HG03469 (cell line): ENCODE measurements at regions not wholly inside any gene's neighbourhood (a gene's known extent, or its start where the extent isn't known, plus 50 kb on each side); places are given as distances from the start of the nearest gene placed in this dataset.

Experiments used
- ATAC-seq: cut with Tn5 transposase; IDR thresholded peaks from one replicate; pipeline ENCODE4 v1.9.1; 2021; ENCODE audit warnings: mild to moderate bottlenecking, moderate library complexity, moderate number of reproducible peaks; ENCODE audit not compliant: unreplicated experiment

DNA sequence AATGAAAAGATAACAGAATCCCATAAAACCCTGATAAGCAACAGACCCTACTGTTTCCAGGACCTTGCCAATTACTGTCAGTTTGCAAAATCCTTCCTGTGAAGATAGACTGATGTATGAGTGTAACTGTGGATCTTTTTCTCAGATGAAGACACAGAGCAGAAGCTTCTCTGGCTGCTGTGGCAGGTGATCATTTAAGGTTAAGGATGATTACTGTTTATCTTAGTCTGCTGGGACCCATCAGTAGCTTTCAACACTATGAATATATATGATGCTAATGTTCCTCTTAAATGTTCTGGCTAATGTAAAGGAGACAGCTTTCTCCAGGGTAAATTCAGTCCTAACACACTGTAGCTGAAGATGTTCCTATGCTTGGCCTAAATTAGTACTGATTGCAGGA lies 56.0 kb upstream of the CTTNBP2 start:
- ATAC-seq = no peak

DNA sequence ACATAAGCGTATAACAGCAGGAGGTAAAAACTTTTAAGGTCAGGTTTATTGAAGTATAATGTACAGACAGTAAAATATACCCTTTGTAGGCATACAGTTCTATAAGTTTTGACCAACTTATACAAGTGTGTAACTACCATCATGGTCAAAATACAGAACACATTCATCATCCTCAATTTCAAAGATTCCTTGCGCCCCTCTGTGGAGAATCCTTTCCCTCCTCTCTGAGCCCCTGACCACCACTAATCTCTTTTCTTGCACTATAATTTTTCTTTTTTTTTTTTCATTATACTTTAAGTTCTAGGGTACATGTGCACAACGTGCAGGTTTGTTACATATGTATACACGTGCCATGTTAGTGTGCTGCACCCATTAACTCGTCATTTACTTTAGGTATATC lies 58.1 kb upstream of the CTTNBP2 start:
- no peak for ATAC-seq

DNA sequence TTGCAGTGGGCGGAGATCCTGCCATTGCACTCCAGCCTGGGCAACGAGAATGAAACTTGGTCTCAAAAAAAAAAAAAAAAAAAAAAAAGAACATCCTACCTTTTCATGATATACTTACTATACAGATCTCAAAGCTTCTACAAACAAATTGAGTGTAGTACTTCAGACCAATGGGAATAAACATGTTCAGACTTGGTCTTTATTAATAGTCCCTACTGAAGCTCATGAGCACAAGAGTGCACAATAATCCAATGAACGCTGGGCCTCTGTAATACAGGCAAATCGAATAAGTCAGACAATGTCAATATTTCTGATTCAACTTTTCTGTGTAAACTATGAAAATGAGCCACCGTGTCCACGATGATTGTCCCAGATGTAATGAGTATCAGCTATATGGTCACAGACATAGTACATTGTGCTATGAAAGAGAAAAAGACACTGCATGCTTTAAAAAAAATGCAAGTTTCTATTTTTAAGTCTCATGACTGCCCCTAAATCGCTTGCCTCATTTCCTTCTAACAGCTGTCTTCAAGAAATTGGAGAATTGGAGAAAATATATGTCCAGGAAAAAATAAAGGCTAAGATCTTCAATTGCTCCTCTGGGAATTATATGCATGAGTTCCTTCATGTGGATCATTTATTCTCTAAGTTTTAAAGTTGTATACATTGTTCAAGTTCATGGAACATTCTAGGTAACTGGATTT lies 64.0 kb upstream of the CTTNBP2 start:
- no peak for ATAC-seq

DNA sequence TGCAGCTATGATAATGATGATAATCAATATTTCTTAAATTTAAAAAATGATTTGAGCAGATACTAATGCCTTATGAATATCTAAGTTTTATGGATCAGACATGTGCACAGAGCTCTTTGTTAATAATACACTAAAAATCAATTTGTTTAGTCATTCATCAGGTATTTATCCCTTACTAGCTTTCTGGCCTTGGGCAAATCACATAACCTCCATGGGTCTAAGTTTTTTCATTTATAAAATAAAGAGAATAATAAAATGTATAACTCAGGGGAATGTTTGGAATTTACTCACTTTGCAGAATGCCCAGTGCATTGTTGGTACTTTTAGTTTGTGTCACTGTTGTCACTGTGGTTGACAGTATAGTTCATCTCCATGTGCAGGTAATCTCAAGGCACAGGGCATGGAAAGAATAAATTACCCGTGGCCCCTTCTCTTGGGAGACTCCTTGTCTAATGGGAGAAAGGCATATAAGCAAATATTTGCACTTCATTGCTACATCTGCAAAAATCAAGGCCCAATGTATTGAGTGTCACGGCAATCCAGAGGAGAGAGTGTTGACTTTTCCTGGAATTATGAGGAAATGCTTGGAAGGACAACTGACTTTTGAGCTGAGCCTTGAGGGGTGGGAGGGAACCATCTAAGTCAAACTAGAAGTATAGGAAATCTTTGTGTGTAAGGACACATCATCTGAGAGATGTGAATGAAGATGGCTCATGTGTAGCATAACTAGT lies 64.7 kb upstream of the CTTNBP2 start:
- no peak for ATAC-seq

DNA sequence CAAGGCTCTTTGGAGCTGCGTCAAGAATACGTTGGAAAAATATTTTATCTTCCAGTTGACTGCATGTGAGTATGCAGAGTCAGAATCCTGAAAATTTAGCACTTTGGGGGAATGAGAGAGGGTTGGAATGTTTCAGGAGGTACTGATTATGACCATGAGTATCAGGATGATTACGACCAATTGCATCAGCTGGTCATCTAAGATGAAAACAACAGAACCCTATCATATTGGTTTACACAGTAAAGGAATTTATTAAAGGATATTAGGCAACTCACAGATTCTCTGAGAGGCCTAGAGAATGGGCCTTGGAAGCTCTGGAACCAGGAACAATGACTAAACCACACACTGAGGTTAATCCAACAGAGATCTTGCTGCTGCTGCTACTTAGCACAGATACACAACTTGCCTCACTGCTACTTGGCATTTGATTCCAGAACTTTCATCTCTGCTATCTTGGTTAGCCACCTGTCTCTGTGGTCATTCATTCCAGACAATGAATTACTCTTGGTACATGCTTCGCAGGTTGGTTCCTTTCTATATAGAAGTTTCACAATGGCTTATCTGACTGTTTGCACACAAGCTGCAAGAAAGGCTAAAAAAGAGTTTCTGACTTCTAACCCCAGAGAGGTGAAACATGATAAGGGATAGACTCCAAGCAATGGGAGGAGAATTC lies 68.0 kb upstream of the CTTNBP2 start:
- no peak for ATAC-seq

DNA sequence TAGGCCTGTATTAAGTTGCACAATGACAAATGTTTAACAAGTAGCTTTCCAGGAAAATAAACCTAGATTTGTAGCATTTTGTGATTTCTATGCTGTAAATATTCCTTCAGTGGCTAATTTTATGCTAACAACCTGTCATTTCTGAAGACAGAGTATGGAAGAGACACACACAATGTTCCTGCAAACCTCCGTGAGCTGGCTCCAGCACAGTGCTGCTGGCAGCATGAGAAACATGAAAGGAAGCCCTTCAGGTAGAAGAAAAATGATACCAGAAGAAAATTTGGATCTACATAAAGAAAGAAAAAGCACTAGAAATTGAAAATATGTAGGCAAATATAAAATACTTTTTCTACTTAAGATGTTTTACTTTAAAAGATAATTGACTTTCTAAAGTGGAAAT lies 69.5 kb upstream of the CTTNBP2 start:
- no peak for ATAC-seq

DNA sequence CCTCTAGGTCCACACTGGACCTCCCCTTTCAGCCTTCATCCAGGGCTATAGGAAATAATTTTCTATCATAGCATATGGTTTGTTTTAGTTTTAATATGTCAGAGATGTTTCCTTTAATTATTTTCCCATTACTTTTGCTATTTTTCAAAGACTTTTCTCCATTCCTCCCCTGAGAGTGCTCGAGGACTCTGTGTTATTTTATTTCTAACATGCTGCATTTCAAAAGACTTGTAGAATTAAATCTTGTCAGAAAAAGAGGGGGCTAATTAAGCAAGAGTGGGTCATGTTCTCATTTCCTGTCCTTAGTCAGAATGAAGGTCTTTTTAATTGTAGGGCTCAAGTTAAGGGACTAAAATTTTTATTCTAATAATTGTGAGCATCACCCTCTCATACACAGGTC lies 71.6 kb upstream of the CTTNBP2 start:
- no peak for ATAC-seq

DNA sequence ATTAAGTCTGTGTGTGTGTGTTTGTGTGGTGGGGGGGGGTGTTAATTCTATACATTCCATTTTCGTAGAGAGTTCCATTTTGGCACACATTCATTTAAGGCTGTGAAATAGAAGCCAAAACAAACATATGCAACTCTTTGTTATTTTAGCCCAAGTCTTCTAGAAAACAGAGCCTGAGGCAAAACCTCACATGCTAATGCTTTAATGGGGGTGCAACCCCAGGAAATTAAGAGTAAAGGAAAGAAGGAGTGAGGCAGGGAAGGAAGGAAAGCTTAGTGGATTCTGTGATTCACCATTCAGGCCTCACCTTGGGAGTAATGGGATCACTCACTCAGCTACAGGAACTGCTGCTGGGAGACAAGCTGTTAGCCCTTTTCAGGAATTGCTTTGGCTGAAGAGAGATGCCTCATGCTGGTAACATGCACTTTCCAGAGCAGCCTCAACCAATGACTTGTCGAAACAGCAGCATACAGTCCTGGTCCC lies 73.0 kb upstream of the CTTNBP2 start:
- ATAC-seq = no peak

DNA sequence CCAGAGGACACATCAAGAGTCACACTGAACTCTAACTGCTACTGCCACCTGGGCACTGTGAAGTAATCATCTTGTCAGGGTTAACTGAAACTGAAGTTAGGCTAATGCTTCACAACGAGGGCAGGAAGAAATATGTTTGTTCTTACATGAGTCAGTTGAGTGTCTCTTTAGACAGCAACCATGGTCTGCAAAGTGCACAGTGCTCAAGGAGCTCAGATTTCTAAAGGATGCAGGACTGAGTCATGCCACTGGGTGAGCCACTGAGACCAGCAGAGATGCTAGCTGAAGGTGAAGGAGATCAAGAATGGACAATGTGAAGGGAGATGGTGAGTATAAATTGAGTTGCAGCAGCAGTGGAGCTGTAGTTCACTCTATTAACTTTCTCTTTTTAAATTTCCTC lies 76.0 kb upstream of the CTTNBP2 start:
- ATAC-seq = no peak

DNA sequence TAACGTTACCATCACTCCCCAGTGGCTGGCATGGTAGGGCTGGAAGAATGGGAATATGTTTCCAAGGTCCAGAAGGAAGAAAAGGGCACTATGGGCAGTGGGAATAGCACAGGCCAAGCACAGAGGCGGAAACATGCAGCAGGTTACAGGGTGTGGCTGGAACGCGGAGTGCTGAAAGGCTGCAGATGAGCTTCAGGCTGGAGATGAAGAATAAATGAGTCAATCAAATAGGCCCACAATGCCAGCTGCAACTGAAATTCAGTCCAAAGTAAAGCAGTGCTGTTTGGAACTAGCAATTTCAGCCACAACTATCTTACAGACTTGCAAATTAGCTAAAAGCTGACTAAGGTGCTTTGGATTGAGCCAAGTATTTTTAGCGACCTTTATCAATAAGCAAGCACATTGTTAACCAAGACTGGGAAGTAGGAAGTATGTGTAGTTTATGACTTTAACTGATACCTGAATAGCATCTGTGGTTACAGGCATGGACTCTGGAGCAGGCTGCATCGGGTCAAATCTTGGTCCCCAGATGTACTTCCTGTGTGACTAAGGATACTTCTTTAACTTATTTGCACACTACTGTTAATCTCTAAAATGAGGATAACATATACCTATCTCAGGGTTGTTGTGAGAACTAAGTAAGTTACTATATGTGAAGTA lies 77.5 kb upstream of the CTTNBP2 start:
- ATAC-seq = no peak

DNA sequence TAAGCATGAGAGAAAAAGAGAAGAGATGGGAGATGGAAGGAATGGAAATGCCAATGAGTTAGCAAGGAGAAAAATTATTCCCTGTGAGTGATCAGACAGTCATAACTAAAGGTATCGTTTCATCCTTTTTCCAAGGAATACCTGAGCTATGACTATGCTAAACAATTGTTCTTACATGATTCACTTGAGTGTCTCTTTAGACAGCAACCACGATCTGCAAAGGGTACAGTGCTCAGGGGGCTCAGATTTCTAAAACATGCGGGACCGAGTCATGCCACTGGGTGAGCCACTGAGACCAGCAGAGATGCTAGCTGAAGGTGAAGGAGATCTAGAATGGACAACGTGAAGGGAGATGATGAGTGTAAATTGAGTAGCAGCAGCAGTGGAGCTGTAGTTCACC lies 78.0 kb upstream of the CTTNBP2 start:
- ATAC-seq = no peak

DNA sequence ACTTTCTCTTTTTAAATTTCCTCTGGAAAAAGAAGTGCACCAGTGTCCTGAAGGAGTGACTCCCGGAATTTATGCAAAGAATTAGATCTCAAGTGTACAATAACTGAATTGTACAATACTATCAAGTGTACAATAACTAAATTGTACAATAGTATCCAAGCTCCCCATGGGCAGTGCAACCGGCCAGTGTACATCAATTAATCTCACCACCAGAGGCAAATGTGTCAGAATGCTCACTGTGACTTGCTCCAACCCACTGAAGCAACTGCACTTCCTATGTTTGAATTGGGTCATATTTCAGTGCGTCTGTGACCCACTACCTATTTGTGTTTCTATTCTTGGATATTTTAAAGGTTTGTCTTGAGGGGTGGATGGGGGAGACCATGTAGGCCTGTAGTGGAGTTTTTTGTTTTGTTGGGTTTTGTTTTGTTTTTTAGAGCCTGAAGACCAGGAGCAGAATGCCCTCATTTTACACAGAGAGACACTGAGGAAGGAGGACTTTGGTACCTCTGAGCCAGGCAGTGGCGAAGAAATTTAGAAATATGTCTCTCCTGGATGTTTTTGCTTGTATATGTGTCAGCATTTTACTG lies 78.5 kb upstream of the CTTNBP2 start:
- ATAC-seq = no peak

DNA sequence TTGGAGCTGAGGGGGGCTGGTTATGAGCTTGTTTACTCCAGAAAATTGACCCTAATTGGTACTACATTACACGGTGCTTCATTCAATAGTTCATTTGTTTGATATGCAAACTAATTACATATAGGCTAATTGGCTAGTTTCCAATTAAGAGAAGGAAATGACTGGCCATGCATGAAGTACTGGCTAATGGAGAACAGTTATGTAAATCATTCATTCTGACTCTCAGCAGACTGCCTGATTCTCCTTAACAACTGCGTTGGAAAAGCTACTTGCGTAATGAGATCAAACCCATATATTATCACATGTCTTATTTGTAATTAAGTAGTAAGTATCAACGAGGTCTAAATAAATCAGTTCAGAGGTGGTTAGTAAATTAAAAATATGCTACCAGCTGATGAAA lies 81.8 kb upstream of the CTTNBP2 start:
- no peak for ATAC-seq

DNA sequence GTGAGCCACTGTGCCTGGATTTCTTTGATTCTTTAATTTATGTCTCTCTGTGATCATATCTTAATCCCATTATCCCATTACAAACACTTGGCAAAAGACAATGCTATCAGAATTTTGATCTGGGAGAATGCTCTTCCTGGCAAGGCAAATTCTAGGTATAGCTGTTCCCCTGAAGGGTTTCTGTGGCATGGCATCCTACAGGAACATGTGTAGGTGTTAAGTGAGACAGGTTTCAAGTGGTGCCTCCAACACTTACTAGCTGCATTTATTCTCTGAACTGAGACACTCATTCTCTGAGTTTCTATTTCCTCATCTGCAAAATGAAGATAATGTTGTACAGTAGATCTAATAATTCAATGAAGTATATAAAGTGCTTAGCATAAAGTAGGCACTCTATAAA lies 87.1 kb upstream of the CTTNBP2 start:
- ATAC-seq = no peak

DNA sequence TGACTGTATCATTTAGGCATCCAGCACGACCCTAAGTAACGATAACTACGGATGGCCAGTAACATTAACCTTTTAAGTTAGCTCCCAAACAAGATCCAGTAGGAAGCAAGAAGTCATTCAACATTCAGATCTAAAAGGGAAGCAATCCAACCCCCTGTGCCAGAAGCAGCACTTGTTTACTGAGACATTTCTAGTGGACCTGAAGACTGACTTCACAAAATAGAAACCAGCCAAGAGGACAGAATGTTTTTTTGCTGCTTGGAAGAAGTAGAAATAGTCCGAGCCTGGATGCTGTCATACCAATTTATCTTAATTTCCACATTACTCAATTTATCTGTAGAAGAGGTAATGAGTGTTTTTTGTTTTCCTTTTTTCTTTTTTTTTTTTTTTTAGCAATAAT lies 88.0 kb upstream of the CTTNBP2 start:
- no peak for ATAC-seq

DNA sequence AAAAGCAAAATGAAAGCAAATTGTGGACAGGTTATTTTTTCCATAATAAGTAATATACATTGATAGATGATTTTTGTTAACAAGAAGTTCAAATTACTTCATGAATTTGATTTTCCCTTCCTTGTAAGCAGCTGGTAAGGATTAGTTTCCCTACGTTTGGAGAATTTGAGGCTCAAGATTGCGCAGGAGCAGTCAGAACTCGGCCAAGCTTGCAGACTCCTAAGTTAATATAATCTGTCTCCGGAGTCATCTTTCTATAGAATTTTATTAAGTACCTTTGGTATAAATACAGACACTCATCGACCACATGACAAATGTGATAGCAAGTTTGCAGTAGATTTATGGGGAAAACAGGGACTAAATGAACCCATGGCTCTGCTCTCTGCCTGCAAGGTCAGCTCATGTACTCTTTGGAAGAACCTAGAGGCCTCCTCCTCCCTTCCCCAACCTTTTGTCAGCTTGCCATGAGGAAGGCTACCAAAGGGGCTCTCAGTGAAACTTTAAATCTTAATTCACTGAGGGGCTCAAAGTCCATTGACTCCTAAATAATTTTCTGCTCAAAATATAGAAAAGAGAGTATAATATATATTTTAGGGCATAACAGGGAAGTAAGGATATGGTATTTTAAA lies 89.2 kb upstream of the CTTNBP2 start:
- no peak for ATAC-seq

DNA sequence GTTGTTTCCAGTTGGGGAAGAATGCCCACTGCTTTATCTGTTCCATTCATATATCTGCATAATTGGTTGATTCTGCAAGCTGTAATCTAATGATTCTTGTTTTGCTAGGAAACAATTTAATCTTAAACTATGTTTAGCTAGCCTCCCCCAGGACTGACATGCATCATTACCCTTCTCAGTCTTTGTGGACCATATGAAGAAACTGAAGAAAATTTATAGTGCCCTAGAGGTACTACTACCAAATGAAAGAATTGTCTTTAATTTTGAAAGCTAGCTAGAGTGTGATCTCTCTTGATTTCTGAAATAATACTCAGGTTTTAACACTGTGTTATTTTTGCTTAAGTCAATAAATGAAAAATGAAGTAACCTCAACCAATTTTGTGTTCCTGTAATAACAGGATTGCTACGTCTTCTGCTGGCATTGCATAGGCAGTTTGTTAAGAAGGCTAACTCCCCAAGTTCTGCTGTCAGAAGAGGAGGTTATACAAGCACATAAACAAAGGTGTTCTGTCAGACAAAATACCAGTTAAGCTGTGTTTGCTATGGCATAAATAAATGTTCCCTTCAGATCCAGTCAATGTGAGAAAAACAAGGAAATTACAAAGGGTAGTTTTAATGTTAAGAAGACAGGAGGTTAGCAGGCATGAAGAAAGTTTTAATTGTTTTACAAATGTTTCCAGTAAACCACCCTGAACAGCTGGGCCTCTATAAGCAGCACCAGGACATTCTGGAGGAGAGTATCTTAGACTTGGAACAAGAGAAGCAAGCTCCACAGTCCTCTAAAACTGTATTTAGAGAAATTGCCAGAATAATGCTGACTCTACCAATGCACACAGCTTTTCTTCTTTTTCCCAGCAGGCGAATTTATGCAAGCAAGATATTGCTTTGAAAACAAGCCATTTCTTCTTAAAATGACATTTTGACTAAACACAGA lies 90.3 kb upstream of the CTTNBP2 start:
- no peak for ATAC-seq

DNA sequence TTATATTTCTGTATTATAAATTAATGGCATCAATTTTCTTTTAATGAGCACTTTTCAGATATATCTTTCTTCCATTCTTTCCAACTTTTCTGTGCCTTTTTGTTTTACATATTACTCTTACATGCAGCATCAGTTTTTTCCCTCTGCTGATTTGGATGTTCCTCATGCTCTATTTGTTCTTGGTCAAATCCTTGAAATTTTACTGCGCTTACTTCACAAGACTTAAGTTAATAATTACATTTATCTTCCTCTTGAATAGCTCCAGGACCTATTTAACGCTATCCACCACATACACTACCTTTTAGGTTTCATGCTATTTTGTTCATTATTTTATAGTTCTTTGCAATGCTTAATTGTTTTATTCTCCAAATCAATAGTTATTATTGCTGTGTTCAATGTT lies 97.6 kb upstream of the CTTNBP2 start:
- ATAC-seq = no peak

DNA sequence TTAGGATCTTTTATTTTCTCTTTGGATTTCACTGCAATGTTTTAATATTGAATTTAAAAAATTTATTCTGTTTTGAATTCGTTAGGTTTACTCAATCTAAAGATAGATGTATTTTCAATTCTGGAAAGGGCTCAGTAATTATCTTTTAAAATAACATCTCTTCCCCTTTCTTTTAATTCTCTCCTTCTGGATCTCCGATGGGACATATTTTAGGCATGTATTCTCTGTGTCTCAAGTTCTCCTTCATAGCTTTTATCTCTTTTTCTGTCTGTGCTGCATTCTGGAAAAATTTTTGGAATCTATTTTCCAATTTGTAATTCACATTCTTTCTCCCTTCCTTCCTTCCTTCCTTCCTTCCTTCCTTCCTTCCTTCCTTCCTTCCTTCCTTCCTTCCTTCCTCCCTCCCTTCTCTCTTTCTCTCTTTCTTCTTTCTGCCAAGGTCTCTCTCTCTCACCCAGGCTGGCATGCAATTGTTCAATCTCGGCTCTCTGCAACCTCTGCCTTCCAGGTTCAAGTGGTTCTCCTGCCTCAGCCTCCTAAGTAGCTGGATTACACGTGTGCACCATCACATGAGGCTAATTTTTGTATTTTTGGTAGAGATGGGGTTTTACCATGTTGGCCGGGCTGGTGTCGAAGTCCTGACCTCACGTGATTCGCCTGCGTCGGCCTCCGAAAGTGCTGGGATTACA lies 98.5 kb upstream of the CTTNBP2 start:
- ATAC-seq = no peak
